ENCODE measurements at regions not wholly inside any gene's neighbourhood (a gene's known extent, or its start where the extent isn't known, plus 50 kb on each side); places are given as distances from the start of the nearest gene placed in this dataset.

DNA sequence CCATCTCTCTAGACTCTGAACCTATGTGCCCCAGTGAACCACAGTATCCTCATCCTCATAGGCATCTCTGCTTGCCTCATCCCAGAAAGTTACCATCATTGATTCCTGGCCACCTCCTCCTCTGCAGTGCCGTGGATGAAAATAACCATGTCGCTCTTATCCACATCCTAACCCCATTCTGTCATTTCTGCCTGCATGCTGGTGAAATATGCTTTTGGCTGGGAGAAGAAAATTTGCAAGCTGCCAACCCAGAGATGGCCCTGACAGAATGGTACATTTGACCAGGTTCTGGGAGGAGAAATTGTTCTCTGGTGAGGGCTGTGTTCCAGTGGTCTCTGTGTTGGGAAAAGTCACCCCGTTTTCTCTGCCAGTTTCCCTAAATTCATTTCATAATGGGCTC lies 149.7 kb downstream of the NMUR2 start:
- no peak overlapping the region for H3K4me3 ChIP-seq
- H2AFZ ChIP-seq (ENCODE audit: control insufficient read depth, low read depth, low read length), result no peak overlapping the region
- H4K20me1 ChIP-seq (ENCODE audit: control insufficient read depth, insufficient read depth), result no peaks in the 10 kb centered on the region
- no peaks in the 10 kb centered on the region; a peak in 1 of 4 replicates for H3K27me3 ChIP-seq (replicated peaks in 1 of 2; ENCODE audit: control insufficient read depth in 2 of 2, insufficient read depth in 2 of 2, low read length in 1 of 2)
- no peak for TF ChIP-seq BMI1 (IDR thresholded peaks at IDR 0.05; ENCODE audit: borderline replicate concordance)
- TF ChIP-seq KAT2A (conservative IDR thresholded peaks at IDR 0.05; ENCODE audit: control insufficient read depth, low read depth, low read length), result no peak
- TF ChIP-seq, protein P1, sequence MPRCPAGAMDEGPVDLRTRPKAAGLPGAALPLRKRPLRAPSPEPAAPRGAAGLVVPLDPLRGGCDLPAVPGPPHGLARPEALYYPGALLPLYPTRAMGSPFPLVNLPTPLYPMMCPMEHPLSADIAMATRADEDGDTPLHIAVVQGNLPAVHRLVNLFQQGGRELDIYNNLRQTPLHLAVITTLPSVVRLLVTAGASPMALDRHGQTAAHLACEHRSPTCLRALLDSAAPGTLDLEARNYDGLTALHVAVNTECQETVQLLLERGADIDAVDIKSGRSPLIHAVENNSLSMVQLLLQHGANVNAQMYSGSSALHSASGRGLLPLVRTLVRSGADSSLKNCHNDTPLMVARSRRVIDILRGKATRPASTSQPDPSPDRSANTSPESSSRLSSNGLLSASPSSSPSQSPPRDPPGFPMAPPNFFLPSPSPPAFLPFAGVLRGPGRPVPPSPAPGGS (IDR thresholded peaks at IDR 0.05; ENCODE audit: borderline replicate concordance, insufficient read depth, low read depth, low read length, poor library complexity, severe bottlenecking), result no peak
- no peak for TF ChIP-seq MYB (IDR thresholded peaks at IDR 0.05; ENCODE audit: borderline replicate concordance, low read depth, low read length)
- TF ChIP-seq, protein P2, sequence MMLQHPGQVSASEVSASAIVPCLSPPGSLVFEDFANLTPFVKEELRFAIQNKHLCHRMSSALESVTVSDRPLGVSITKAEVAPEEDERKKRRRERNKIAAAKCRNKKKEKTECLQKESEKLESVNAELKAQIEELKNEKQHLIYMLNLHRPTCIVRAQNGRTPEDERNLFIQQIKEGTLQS (IDR thresholded peaks at IDR 0.05; ENCODE audit: borderline replicate concordance, extremely low read depth, low read depth, low read length), result no peak
- TF ChIP-seq, protein P3, sequence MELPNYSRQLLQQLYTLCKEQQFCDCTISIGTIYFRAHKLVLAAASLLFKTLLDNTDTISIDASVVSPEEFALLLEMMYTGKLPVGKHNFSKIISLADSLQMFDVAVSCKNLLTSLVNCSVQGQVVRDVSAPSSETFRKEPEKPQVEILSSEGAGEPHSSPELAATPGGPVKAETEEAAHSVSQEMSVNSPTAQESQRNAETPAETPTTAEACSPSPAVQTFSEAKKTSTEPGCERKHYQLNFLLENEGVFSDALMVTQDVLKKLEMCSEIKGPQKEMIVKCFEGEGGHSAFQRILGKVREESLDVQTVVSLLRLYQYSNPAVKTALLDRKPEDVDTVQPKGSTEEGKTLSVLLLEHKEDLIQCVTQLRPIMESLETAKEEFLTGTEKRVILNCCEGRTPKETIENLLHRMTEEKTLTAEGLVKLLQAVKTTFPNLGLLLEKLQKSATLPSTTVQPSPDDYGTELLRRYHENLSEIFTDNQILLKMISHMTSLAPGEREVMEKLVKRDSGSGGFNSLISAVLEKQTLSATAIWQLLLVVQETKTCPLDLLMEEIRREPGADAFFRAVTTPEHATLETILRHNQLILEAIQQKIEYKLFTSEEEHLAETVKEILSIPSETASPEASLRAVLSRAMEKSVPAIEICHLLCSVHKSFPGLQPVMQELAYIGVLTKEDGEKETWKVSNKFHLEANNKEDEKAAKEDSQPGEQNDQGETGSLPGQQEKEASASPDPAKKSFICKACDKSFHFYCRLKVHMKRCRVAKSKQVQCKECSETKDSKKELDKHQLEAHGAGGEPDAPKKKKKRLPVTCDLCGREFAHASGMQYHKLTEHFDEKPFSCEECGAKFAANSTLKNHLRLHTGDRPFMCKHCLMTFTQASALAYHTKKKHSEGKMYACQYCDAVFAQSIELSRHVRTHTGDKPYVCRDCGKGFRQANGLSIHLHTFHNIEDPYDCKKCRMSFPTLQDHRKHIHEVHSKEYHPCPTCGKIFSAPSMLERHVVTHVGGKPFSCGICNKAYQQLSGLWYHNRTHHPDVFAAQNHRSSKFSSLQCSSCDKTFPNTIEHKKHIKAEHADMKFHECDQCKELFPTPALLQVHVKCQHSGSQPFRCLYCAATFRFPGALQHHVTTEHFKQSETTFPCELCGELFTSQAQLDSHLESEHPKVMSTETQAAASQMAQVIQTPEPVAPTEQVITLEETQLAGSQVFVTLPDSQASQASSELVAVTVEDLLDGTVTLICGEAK (IDR thresholded peaks at IDR 0.05; ENCODE audit: borderline replicate concordance), result no peak
- TF ChIP-seq, protein P4, sequence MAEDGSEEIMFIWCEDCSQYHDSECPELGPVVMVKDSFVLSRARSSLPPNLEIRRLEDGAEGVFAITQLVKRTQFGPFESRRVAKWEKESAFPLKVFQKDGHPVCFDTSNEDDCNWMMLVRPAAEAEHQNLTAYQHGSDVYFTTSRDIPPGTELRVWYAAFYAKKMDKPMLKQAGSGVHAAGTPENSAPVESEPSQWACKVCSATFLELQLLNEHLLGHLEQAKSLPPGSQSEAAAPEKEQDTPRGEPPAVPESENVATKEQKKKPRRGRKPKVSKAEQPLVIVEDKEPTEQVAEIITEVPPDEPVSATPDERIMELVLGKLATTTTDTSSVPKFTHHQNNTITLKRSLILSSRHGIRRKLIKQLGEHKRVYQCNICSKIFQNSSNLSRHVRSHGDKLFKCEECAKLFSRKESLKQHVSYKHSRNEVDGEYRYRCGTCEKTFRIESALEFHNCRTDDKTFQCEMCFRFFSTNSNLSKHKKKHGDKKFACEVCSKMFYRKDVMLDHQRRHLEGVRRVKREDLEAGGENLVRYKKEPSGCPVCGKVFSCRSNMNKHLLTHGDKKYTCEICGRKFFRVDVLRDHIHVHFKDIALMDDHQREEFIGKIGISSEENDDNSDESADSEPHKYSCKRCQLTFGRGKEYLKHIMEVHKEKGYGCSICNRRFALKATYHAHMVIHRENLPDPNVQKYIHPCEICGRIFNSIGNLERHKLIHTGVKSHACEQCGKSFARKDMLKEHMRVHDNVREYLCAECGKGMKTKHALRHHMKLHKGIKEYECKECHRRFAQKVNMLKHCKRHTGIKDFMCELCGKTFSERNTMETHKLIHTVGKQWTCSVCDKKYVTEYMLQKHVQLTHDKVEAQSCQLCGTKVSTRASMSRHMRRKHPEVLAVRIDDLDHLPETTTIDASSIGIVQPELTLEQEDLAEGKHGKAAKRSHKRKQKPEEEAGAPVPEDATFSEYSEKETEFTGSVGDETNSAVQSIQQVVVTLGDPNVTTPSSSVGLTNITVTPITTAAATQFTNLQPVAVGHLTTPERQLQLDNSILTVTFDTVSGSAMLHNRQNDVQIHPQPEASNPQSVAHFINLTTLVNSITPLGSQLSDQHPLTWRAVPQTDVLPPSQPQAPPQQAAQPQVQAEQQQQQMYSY (CRISPR knock-in tag; IDR thresholded peaks at IDR 0.05), result no peak
- TF ChIP-seq BHLHE40 (IDR thresholded peaks at IDR 0.05; ENCODE audit: borderline replicate concordance in 1 of 2, low read depth in 2 of 2, low read length in 1 of 2), result no peak
- TF ChIP-seq, protein P5, sequence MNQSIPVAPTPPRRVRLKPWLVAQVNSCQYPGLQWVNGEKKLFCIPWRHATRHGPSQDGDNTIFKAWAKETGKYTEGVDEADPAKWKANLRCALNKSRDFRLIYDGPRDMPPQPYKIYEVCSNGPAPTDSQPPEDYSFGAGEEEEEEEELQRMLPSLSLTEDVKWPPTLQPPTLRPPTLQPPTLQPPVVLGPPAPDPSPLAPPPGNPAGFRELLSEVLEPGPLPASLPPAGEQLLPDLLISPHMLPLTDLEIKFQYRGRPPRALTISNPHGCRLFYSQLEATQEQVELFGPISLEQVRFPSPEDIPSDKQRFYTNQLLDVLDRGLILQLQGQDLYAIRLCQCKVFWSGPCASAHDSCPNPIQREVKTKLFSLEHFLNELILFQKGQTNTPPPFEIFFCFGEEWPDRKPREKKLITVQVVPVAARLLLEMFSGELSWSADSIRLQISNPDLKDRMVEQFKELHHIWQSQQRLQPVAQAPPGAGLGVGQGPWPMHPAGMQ (IDR thresholded peaks at IDR 0.05; ENCODE audit: borderline replicate concordance), result no peak
- no peak for TF ChIP-seq FOXK2 (IDR thresholded peaks at IDR 0.05)
- no peak for TF ChIP-seq CHD4 (IDR thresholded peaks at IDR 0.05)
- in situ Hi-C loops (cut with MboI), result no loop called here
- H3K9ac ChIP-seq (ENCODE audit: control insufficient read depth, insufficient read depth, low read length), result no peak overlapping the region
- H3K4me2 ChIP-seq (ENCODE audit: control insufficient read depth, insufficient read depth), result no peak overlapping the region
- POLR2A ChIA-PET, result no interaction called here
- no peaks in the 10 kb centered on the region for H3K36me3 ChIP-seq (ENCODE audit: control insufficient read depth in 2 of 2, insufficient read depth in 2 of 2, low read length in 1 of 2)
- RAD21 ChIA-PET (ENCODE audit: unreplicated experiment), result no interaction called here
- no peak overlapping the region for H3K27ac ChIP-seq (ENCODE audit: control insufficient read depth, insufficient read depth)
- DNase-seq (ENCODE audit: low read depth, low spot score), result no peak
- intact Hi-C loops (cut with micrococcal nuclease; ENCODE audit: unreplicated experiment), result no loop called here
- FAIRE-seq, result no peak
- BruUV-seq (replicated peaks), result no TSS peak
- no peaks in the 10 kb centered on the region for H3K4me1 ChIP-seq (ENCODE audit: control insufficient read depth, insufficient read depth, low read length)
- ATAC-seq, result no peak
- SMC1A ChIA-PET (ENCODE audit: uncharacterized antibody, unreplicated experiment), result interaction anchor here (0.7 kb wide), 1 partner anchor 97 kb away, joined by 3 read pairs; no protein-coding TSS in a partner anchor
- 36% methylated on average over 3 of the region's 3 CpGs for WGBS (ENCODE audit: insufficient coverage, insufficient replicate concordance, low lambda C conversion rate, missing lambda C conversion rate)
- H3K79me2 ChIP-seq (ENCODE audit: control insufficient read depth, insufficient read depth, low read length), result no peaks in the 10 kb centered on the region
- H3K9me3 ChIP-seq (replicated peaks; ENCODE audit: control insufficient read depth, insufficient read depth, low read length), result no peaks in the 10 kb centered on the region
- CTCF ChIA-PET, result no interaction called here
